HepG2 (cell line): ENCODE measurements at regions not wholly inside any gene's neighbourhood (a gene's known extent, or its start where the extent isn't known, plus 50 kb on each side); places are given as distances from the start of the nearest gene placed in this dataset.
A peak's percentile ranks its signal among the peaks of the same experiment; 100 is the strongest.

ENCODE experiments used
- ATAC-seq: fragments of 200-7000 bp; cut with Tn5 transposase; 3 replicates; pipeline ENCODE4 v1.9.1; 2020; ENCODE audit warnings: mild to moderate bottlenecking, moderate library complexity
- BruUV-seq: library from RNA; stranded (reverse); fragments of 400-500 nt; replicated peaks from 2 replicates; lab custom pipeline; 2021; lab: Mats Ljungman, UMichigan
- CTCF ChIA-PET: fragments of 300-600 bp; formaldehyde crosslinking; extraction: SDS; loops from one replicate; lab custom pipeline; 2021; ENCODE audit warnings: low total read pairs, inconsistent platforms, low intra/inter-chr PET ratio; lab: Yijun Ruan, JAX
- POLR2A ChIA-PET: fragments of 350-600 bp; sonication (Branson Sonifier 250); formaldehyde crosslinking; loops from one replicate; lab custom pipeline; 2020; ENCODE audit warnings: antibody characterized with exemption, inconsistent platforms; lab: Yijun Ruan, JAX
- DNase-seq: peaks from one replicate; pipeline ENCODE4 v3.0.0-alpha.2; 2015; ENCODE audit warnings: low spot score
- FAIRE-seq: peaks from 3 replicates; lab custom pipeline; 2011; peaks lifted over from hg19 to GRCh38; lab: Jason Lieb, UNC
- H2AFZ ChIP-seq: one replicate; pipeline ENCODE4 v1.6.1; 2011; ENCODE audit warnings: low read length, inconsistent platforms
- H3K27ac ChIP-seq: fragments of 300-600 bp; 3 replicates; pipeline ENCODE4 v1.8.0; 2011; ENCODE audit warnings: mixed run types, mild to moderate bottlenecking, mixed read lengths, low read length, inconsistent platforms; ENCODE audit not compliant: insufficient read depth; ENCODE audit errors: extremely low read length
- H3K27me3 ChIP-seq, 2 experiments: fragments of 200-600 bp in 1 of 2; 2 replicates in 1 of 2; 3 replicates in 1 of 2; pipeline versions ENCODE4 v1.6.0 to v1.8.0; 2011; ENCODE audit warnings: low read length in 2 of 2, mild to moderate bottlenecking in 2 of 2, moderate library complexity in 2 of 2, inconsistent platforms in 1 of 2; ENCODE audit not compliant: insufficient read depth in 2 of 2, control insufficient read depth in 1 of 2
- H3K36me3 ChIP-seq, 2 experiments: fragments of 200-600 bp in 1 of 2; replicated peaks in 1 of 2; 2 replicates in 1 of 2; 3 replicates in 1 of 2; pipeline versions ENCODE4 v1.5.1 to v1.8.0; 2011; ENCODE audit warnings: low read length in 2 of 2, inconsistent platforms in 1 of 2; ENCODE audit not compliant: insufficient read depth in 2 of 2, control insufficient read depth in 1 of 2
- H3K4me1 ChIP-seq: 2 replicates; pipeline ENCODE4 v1.5.1; 2012; ENCODE audit warnings: low read length, inconsistent platforms; ENCODE audit not compliant: insufficient read depth
- H3K4me2 ChIP-seq: 2 replicates; pipeline ENCODE4 v1.6.0; 2011; ENCODE audit warnings: low read depth, low read length, inconsistent platforms
- H3K4me3 ChIP-seq, 3 experiments: fragments of 200-600 bp in 1 of 3; sonication (generic), shearing (Covaris generic) in 1 of 3; replicated peaks in 1 of 3; 2 replicates each; pipeline ENCODE4 v1.5.1; 2011 to 2016; ENCODE audit warnings: low read length in 3 of 3, inconsistent platforms in 2 of 3, low read depth in 2 of 3, mild to moderate bottlenecking in 2 of 3, control low read depth in 1 of 3, mixed read lengths in 1 of 3; ENCODE audit not compliant: insufficient read depth in 1 of 3
- H3K79me2 ChIP-seq: one replicate; pipeline ENCODE4 v1.6.1; 2011; ENCODE audit warnings: low read length, inconsistent platforms; ENCODE audit not compliant: insufficient read depth
- H3K9ac ChIP-seq: 2 replicates; pipeline ENCODE4 v1.6.0; 2011; ENCODE audit warnings: mild to moderate bottlenecking, low read depth, low read length, inconsistent platforms; ENCODE audit not compliant: insufficient read depth
- H3K9me3 ChIP-seq: 2 replicates; pipeline ENCODE4 v1.5.1; 2012; ENCODE audit warnings: mild to moderate bottlenecking, low read length
- H4K20me1 ChIP-seq: 2 replicates; pipeline ENCODE4 v1.6.0; 2011; ENCODE audit warnings: inconsistent platforms, mild to moderate bottlenecking, low read length, moderate library complexity; ENCODE audit not compliant: insufficient read depth
- HNRNPLL ChIP-seq: fragments of 200-400 bp; formaldehyde crosslinking; IDR thresholded peaks from 2 replicates; pipeline ENCODE4 v1.6.1; 2017; ENCODE audit warnings: mild to moderate bottlenecking, low read depth, low read length; ENCODE audit not compliant: poor library complexity, severe bottlenecking
- ZFP62 ChIP-seq: sonication (generic); formaldehyde crosslinking; IDR thresholded peaks from 2 replicates; pipeline ENCODE4 v1.4.0; 2020; ENCODE audit warnings: missing genetic modification reagents
- ZNF687 ChIP-seq: sonication (generic); formaldehyde crosslinking; IDR thresholded peaks from 2 replicates; pipeline ENCODE4 v1.5.1; 2020; ENCODE audit warnings: mild to moderate bottlenecking, missing genetic modification reagents, moderate library complexity
- WGBS: methylation state at CpG from one replicate; pipeline ENCODE4 v1.1.6; 2017; ENCODE audit warnings: low lambda C conversion rate; 5-methylcytosine and 5-hydroxymethylcytosine counted together
- in situ Hi-C: cut with HindIII; loops from 2 replicates; pipeline ENCODE4 v1.10.0; 2017; ENCODE audit warnings: low pct_unique_long_range_greater_than_20kb; ENCODE audit not compliant: extremely low pct_ligation_motif_present
- intact Hi-C: fragments of 100-400 bp; cut with micrococcal nuclease; formaldehyde crosslinking; loops from one replicate; pipeline ENCODE4 v1.10.0; 2022; ENCODE audit not compliant: unreplicated experiment

- Histone ChIP-seq H3K27ac (no peak overlapping the region), H3K79me2 (no peaks in the 10 kb centered on the region), H3K4me3 (no peak overlapping the region), H2AFZ (no peak overlapping the region), H3K27me3 (no peaks in the 10 kb centered on the region), H3K4me2 (no peak overlapping the region), H3K9ac (no peak overlapping the region), H4K20me1 (no peaks in the 10 kb centered on the region), H3K4me1 (peaks cover 5% of the 10 kb centered on the region), H3K9me3 (no peaks in the 10 kb centered on the region), H3K36me3 (no peaks in the 10 kb centered on the region)
- TF ChIP-seq ZFP62 (CRISPR knock-in tag) = no peak
- 0 out of 2 replicates have a peak, but pooled peaks have one; percentile 15 for TF ChIP-seq ZNF687
- no peak for TF ChIP-seq HNRNPLL
- POLR2A ChIA-PET = no interaction called here
- intact Hi-C loops = no loop called here
- ATAC-seq = no peak
- WGBS = 81% methylated on average over 9 of the region's 9 CpGs
- in situ Hi-C loops = no loop called here
- no peak for DNase-seq
- CTCF ChIA-PET = no interaction called here
- no peak for FAIRE-seq
- no TSS peak for BruUV-seq
Observed at GRCh38 chr2:234789556-234790325, 162.1 kb upstream of the SH3BP4 start.
